H1 (cell line): ENCODE measurements at regions not wholly inside any gene's neighbourhood (a gene's known extent, or its start where the extent isn't known, plus 50 kb on each side); places are given as distances from the start of the nearest gene placed in this dataset.

ENCODE experiments used
- CTCF ChIA-PET: fragments of 300-600 bp; sonication (Branson Sonifier 250); formaldehyde crosslinking; loops from one replicate; lab custom pipeline; 2021; ENCODE audit not compliant: partially characterized antibody; lab: Charles Lee
- POLR2A ChIA-PET: fragments of 300-600 bp; sonication (Branson Sonifier 250); formaldehyde crosslinking; loops from one replicate; lab custom pipeline; 2021; ENCODE audit warnings: inconsistent platforms; ENCODE audit not compliant: partially characterized antibody; lab: Charles Lee
- DNase-seq, 2 experiments: peaks; one replicate each; pipeline versions ENCODE4 v3.0.0 to v3.0.0-alpha.2; 2010 to 2022; ENCODE audit warnings: low spot score in 2 of 2, low read depth in 1 of 2, mixed read lengths in 1 of 2
- FAIRE-seq: peaks from 2 replicates; lab custom pipeline; 2011; peaks lifted over from hg19 to GRCh38; lab: Jason Lieb, UNC
- H2AFZ ChIP-seq: 2 replicates; pipeline ENCODE4 v1.8.1; 2012; ENCODE audit warnings: low read length, inconsistent platforms
- H2AK5ac ChIP-seq: 2 replicates; pipeline ENCODE4 v1.6.1; 2013; ENCODE audit warnings: low read depth, low read length
- H2BK120ac ChIP-seq: replicated peaks from 2 replicates; pipeline ENCODE3; 2013; ENCODE audit warnings: low read depth, low read length, inconsistent platforms
- H2BK12ac ChIP-seq: 2 replicates; pipeline ENCODE4 v1.6.1; 2013; ENCODE audit warnings: low read depth, low read length
- H2BK15ac ChIP-seq: 2 replicates; pipeline ENCODE4 v1.6.1; 2013; ENCODE audit warnings: low read length
- H2BK20ac ChIP-seq: 2 replicates; pipeline ENCODE4 v1.6.1; 2013; ENCODE audit warnings: low read length
- H2BK5ac ChIP-seq: 2 replicates; pipeline ENCODE4 v1.6.1; 2013; ENCODE audit warnings: low read depth, low read length
- H3K14ac ChIP-seq: 2 replicates; pipeline ENCODE4 v1.6.1; 2013; ENCODE audit warnings: inconsistent platforms; ENCODE audit not compliant: insufficient read length
- H3K18ac ChIP-seq: 2 replicates; pipeline ENCODE4 v1.6.1; 2013; ENCODE audit warnings: low read length; ENCODE audit errors: extremely low read depth
- H3K23ac ChIP-seq: 2 replicates; pipeline ENCODE4 v1.6.1; 2013; ENCODE audit warnings: inconsistent platforms; ENCODE audit not compliant: insufficient read length
- H3K23me2 ChIP-seq: 2 replicates; pipeline ENCODE4 v1.6.1; 2013; ENCODE audit warnings: low read depth, low read length
- H3K27ac ChIP-seq: 2 replicates; pipeline ENCODE4 v1.6.1; 2011; ENCODE audit warnings: low read depth, low read length, inconsistent platforms
- H3K27me3 ChIP-seq, 4 experiments: replicated peaks in 1 of 4; 1 replicate in 1 of 4; 2 replicates in 3 of 4; pipeline versions ENCODE4 v1.6.1 to v1.8.1; 2011 to 2013; ENCODE audit warnings: low read length in 3 of 4, mild to moderate bottlenecking in 3 of 4, inconsistent platforms in 2 of 4, mixed read lengths in 2 of 4, moderate library complexity in 1 of 4; ENCODE audit not compliant: control insufficient read depth in 3 of 4, insufficient read depth in 3 of 4; ENCODE audit errors: extremely low read depth in 1 of 4
- H3K36me3 ChIP-seq, 4 experiments: 2 replicates each; pipeline versions ENCODE4 v1.6.1 to v1.8.1; 2011 to 2013; ENCODE audit warnings: mild to moderate bottlenecking in 4 of 4, low read length in 3 of 4, moderate library complexity in 2 of 4, control low read depth in 1 of 4, inconsistent platforms in 1 of 4; ENCODE audit not compliant: insufficient read depth in 4 of 4, control insufficient read depth in 2 of 4
- H3K4ac ChIP-seq: replicated peaks from 2 replicates; pipeline ENCODE3; 2013; ENCODE audit warnings: low read length, low read depth, mixed read lengths, inconsistent platforms; ENCODE audit not compliant: insufficient read length
- H3K4me1 ChIP-seq, 4 experiments: replicated peaks in 1 of 4; 1 replicate in 1 of 4; 2 replicates in 3 of 4; pipeline versions ENCODE4 v1.6.1 to v1.8.1; 2011 to 2013; ENCODE audit warnings: low read length in 3 of 4, inconsistent platforms in 2 of 4, mixed read lengths in 1 of 4; ENCODE audit not compliant: insufficient read depth in 4 of 4, control insufficient read depth in 3 of 4
- H3K4me2 ChIP-seq, 2 experiments: 2 replicates each; pipeline versions ENCODE4 v1.6.1 to v1.8.1; 2011 to 2013; ENCODE audit warnings: low read depth in 2 of 2, low read length in 2 of 2, control low read depth in 1 of 2, inconsistent platforms in 1 of 2, mild to moderate bottlenecking in 1 of 2; ENCODE audit not compliant: insufficient read depth in 1 of 2
- H3K4me3 ChIP-seq, 4 experiments: fragments of 200-600, 300-600 bp in 1 of 4; sonication (generic), shearing (Covaris generic), sonication (Bioruptor Twin) in 1 of 4; 2 replicates each; pipeline versions ENCODE4 v1.5.1 to v1.8.1; 2011 to 2016; ENCODE audit warnings: low read length in 4 of 4, low read depth in 3 of 4, control low read depth in 2 of 4, inconsistent platforms in 2 of 4, mild to moderate bottlenecking in 2 of 4, mixed read lengths in 1 of 4, moderate library complexity in 1 of 4; ENCODE audit not compliant: insufficient read depth in 2 of 4; ENCODE audit errors: extremely low read depth in 1 of 4
- H3K56ac ChIP-seq: replicated peaks from 2 replicates; pipeline ENCODE3; 2013; ENCODE audit warnings: low read depth, mild to moderate bottlenecking, mixed read lengths, low read length, inconsistent platforms; ENCODE audit not compliant: insufficient read length
- H3K79me1 ChIP-seq: 2 replicates; pipeline ENCODE4 v1.6.1; 2013; ENCODE audit warnings: low read depth, low read length, control low read depth
- H3K79me2 ChIP-seq, 2 experiments: 2 replicates each; pipeline versions ENCODE4 v1.6.1 to v1.8.1; 2012 to 2013; ENCODE audit warnings: low read length in 2 of 2, mild to moderate bottlenecking in 2 of 2, inconsistent platforms in 1 of 2; ENCODE audit not compliant: insufficient read depth in 2 of 2, control insufficient read depth in 1 of 2
- H3K9ac ChIP-seq, 4 experiments: replicated peaks in 1 of 4; 1 replicate in 1 of 4; 2 replicates in 3 of 4; pipeline versions ENCODE4 v1.6.1 to v1.8.1; 2011 to 2013; ENCODE audit warnings: low read depth in 3 of 4, low read length in 3 of 4, control low read depth in 2 of 4, mild to moderate bottlenecking in 2 of 4, moderate library complexity in 2 of 4, inconsistent platforms in 1 of 4; ENCODE audit errors: extremely low read depth in 1 of 4
- H3K9me3 ChIP-seq, 2 experiments: 2 replicates each; pipeline versions ENCODE4 v1.6.1 to v1.8.1; 2012 to 2013; ENCODE audit warnings: mild to moderate bottlenecking in 2 of 2, moderate library complexity in 2 of 2, control low read depth in 1 of 2, inconsistent platforms in 1 of 2, low read depth in 1 of 2, low read length in 1 of 2, mixed read lengths in 1 of 2; ENCODE audit not compliant: insufficient read depth in 2 of 2
- H4K20me1 ChIP-seq, 2 experiments: replicated peaks in 1 of 2; 2 replicates each; pipeline versions ENCODE3 to v1.8.1; 2011 to 2013; ENCODE audit warnings: inconsistent platforms in 2 of 2, low read length in 2 of 2, mild to moderate bottlenecking in 1 of 2; ENCODE audit not compliant: insufficient read depth in 2 of 2, control insufficient read depth in 1 of 2
- H4K5ac ChIP-seq: 2 replicates; pipeline ENCODE4 v1.6.1; 2013; ENCODE audit warnings: low read length, low read depth, mixed read lengths, inconsistent platforms; ENCODE audit not compliant: insufficient read length
- H4K8ac ChIP-seq: 2 replicates; pipeline ENCODE4 v1.8.0; 2013; ENCODE audit warnings: mild to moderate bottlenecking, moderate library complexity, low read length, inconsistent platforms; ENCODE audit not compliant: insufficient read depth; ENCODE audit errors: extremely low read depth
- H4K91ac ChIP-seq: replicated peaks from 2 replicates; pipeline ENCODE3; 2013; ENCODE audit warnings: low read length, mixed read lengths, inconsistent platforms; ENCODE audit not compliant: insufficient read length
- CBX5 ChIP-seq: fragments of 300-800, 300-1000 bp; sonication (generic); IDR thresholded peaks from 2 replicates; pipeline ENCODE4 v1.7.1; 2016; ENCODE audit warnings: antibody characterized with exemption, low read length, low read depth
- FOSL1 ChIP-seq: IDR thresholded peaks from 2 replicates; pipeline ENCODE4 v1.6.1; 2011; ENCODE audit warnings: mild to moderate bottlenecking, low read depth, low read length, moderate library complexity; ENCODE audit not compliant: insufficient read depth
- KDM4A ChIP-seq: IDR thresholded peaks from one replicate; pipeline ENCODE4 v1.7.1; 2012; ENCODE audit warnings: low read depth, mild to moderate bottlenecking, moderate library complexity, low read length, inconsistent platforms; ENCODE audit not compliant: severe bottlenecking
- POLR2AphosphoS5 ChIP-seq: IDR thresholded peaks from 2 replicates; pipeline ENCODE4 v1.6.1; 2011; ENCODE audit warnings: low read depth, low read length
- RBBP5 ChIP-seq: IDR thresholded peaks from 2 replicates; pipeline ENCODE4 v1.7.1; 2012; ENCODE audit warnings: low read depth, mild to moderate bottlenecking, inconsistent platforms, low read length, moderate library complexity, borderline replicate concordance
- WGBS, 2 experiments: shearing (Covaris generic) in 1 of 2; methylation state at CpG; one replicate each; pipeline versions ENCODE4 v1.1.6 to v1.1.7; 2013 to 2015; ENCODE audit warnings: low lambda C conversion rate in 2 of 2, mixed read lengths in 2 of 2, inconsistent platforms in 1 of 2, low coverage in 1 of 2, missing lambda C conversion rate in 1 of 2; ENCODE audit not compliant: insufficient replicate concordance in 2 of 2, insufficient coverage in 1 of 2, insufficient read length in 1 of 2; ENCODE audit errors: extremely low coverage in 1 of 2, missing lambda C conversion rate in 1 of 2; 5-methylcytosine and 5-hydroxymethylcytosine counted together

DNA sequence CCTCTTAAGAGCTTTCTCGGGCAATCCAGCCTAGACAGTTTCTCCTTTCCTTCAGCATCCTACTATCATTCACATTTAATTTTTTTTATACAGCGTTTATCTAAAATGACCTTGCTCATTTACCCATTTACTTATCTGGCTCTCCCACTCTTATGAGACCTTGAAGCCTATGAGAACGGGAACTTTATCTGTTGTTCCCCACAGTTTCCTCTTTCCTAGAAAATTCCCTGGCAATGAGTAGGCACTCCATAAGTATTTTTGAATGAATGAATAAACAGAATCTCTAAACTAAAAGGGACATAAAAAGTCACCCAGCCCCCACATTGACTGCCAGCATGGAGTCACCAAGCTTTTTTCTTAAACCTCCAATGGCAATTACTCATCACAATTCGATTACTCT lies 353.2 kb downstream of the METTL4 start:
- no peak overlapping the region for H4K91ac ChIP-seq
- H3K4me3 ChIP-seq: no peak overlapping the region
- H3K23me2 ChIP-seq: no peaks in the 10 kb centered on the region
- H2AK5ac ChIP-seq: no peak overlapping the region
- H3K27me3 ChIP-seq: no peaks in the 10 kb centered on the region; a peak in 1 of 7 replicates
- no peak overlapping the region for H2BK20ac ChIP-seq
- H4K8ac ChIP-seq: no peak overlapping the region
- H2BK15ac ChIP-seq: no peak overlapping the region
- H3K18ac ChIP-seq: no peak overlapping the region
- H3K14ac ChIP-seq: no peak overlapping the region
- H4K5ac ChIP-seq: no peak overlapping the region
- no peaks in the 10 kb centered on the region for H3K79me2 ChIP-seq
- no peak overlapping the region for H3K4me2 ChIP-seq
- no peaks in the 10 kb centered on the region for H3K36me3 ChIP-seq
- POLR2A ChIA-PET: no interaction called here
- H3K9ac ChIP-seq: no peak overlapping the region
- CTCF ChIA-PET: interaction anchor here (0.7 to 1.0 kb wide), 2 partner anchors 21 to 1009 kb away, joined by 3 to 4 read pairs; no protein-coding TSS in a partner anchor
- H3K56ac ChIP-seq: no peak overlapping the region
- no peak for DNase-seq
- H2BK12ac ChIP-seq: no peak overlapping the region
- no peak overlapping the region for H2BK5ac ChIP-seq
- H3K9me3 ChIP-seq: no peaks in the 10 kb centered on the region
- FAIRE-seq: no peak
- no peak overlapping the region for H3K27ac ChIP-seq
- H4K20me1 ChIP-seq: no peaks in the 10 kb centered on the region
- H3K79me1 ChIP-seq: no peaks in the 10 kb centered on the region
- no peak overlapping the region for H3K23ac ChIP-seq
- H2AFZ ChIP-seq: no peak overlapping the region
- no peak overlapping the region for H2BK120ac ChIP-seq
- H3K4me1 ChIP-seq: no peaks in the 10 kb centered on the region
- 92% methylated on average over 4 of the region's 4 CpGs; no CpG with 5 or more reads in 1 of the 2 experiments for whole genome bisulfite sequencing, 2 experiments
- H3K4ac ChIP-seq: no peak overlapping the region
- TF ChIP-seq POLR2AphosphoS5 (no peak), CBX5 (no peak), FOSL1 (no peak), RBBP5 (no peak), KDM4A (no peak)
